Endodermal cell (in vitro differentiated cells): ENCODE measurements at regions not wholly inside any gene's neighbourhood (a gene's known extent, or its start where the extent isn't known, plus 50 kb on each side); places are given as distances from the start of the nearest gene placed in this dataset.

Experiments used
- DNase-seq: peaks from one replicate; pipeline ENCODE4 v3.0.0-alpha.2; 2017
- H3K27ac ChIP-seq: 2 replicates; pipeline ENCODE4 v1.5.1; 2013; ENCODE audit warnings: mild to moderate bottlenecking, low read depth, low read length, moderate library complexity
- H3K27me3 ChIP-seq: 2 replicates; pipeline ENCODE4 v1.6.1; 2013; ENCODE audit warnings: mild to moderate bottlenecking, low read length, moderate library complexity; ENCODE audit not compliant: insufficient read depth, control insufficient read depth, poor library complexity, severe bottlenecking
- H3K36me3 ChIP-seq: 2 replicates; pipeline ENCODE4 v1.7.0; 2013; ENCODE audit warnings: mild to moderate bottlenecking, low read length, moderate library complexity; ENCODE audit not compliant: control insufficient read depth, insufficient read depth
- H3K4me1 ChIP-seq: one replicate; pipeline ENCODE4 v1.7.0; 2013; ENCODE audit warnings: low read length; ENCODE audit not compliant: control insufficient read depth, insufficient read depth
- H3K4me3 ChIP-seq: 2 replicates; pipeline ENCODE4 v1.5.1; 2013; ENCODE audit warnings: mild to moderate bottlenecking, low read length, moderate library complexity
- H3K9ac ChIP-seq: 2 replicates; pipeline ENCODE4 v1.6.1; 2013; ENCODE audit warnings: mild to moderate bottlenecking, low read length, moderate library complexity; ENCODE audit not compliant: poor library complexity, severe bottlenecking; ENCODE audit errors: extremely low read depth
- H3K9me3 ChIP-seq: 2 replicates; pipeline ENCODE4 v1.6.1; 2013; ENCODE audit warnings: mild to moderate bottlenecking, low read length, moderate library complexity; ENCODE audit not compliant: control insufficient read depth
- H3K27ac Mint-ChIP-seq: 2 replicates; pipeline ENCODE4 v1.8.0; 2020; ENCODE audit warnings: mixed read lengths
- H3K27me3 Mint-ChIP-seq: 2 replicates; pipeline ENCODE4 v1.8.0; 2021; ENCODE audit warnings: mild to moderate bottlenecking, mixed read lengths; ENCODE audit not compliant: insufficient read depth
- H3K36me3 Mint-ChIP-seq: 2 replicates; pipeline ENCODE4 v1.8.0; 2020; ENCODE audit warnings: low read depth, mixed read lengths
- H3K4me1 Mint-ChIP-seq: 2 replicates; pipeline ENCODE4 v1.8.0; 2020; ENCODE audit warnings: mixed read lengths
- H3K4me3 Mint-ChIP-seq: 2 replicates; pipeline ENCODE4 v1.8.0; 2020; ENCODE audit warnings: mild to moderate bottlenecking, moderate library complexity, mixed read lengths
- H3K9me3 Mint-ChIP-seq: 2 replicates; pipeline ENCODE4 v1.8.0; 2020; ENCODE audit warnings: mild to moderate bottlenecking, mixed read lengths
- WGBS, 2 experiments: methylation state at CpG; one replicate each; pipeline versions ENCODE4 v1.1.5 to v1.1.7; 2013; ENCODE audit warnings: missing lambda C conversion rate in 2 of 2, mixed read lengths in 1 of 2; ENCODE audit not compliant: insufficient coverage in 1 of 2, insufficient read length in 1 of 2; 5-methylcytosine and 5-hydroxymethylcytosine counted together
- TF ChIP-seq, protein P1 (sequence below): fragments of 200-600 bp; sonication (generic); conservative IDR thresholded peaks from 2 replicates; pipeline ENCODE4 v1.5.0; 2021; ENCODE audit warnings: antibody characterized with exemption, mild to moderate bottlenecking

DNA sequence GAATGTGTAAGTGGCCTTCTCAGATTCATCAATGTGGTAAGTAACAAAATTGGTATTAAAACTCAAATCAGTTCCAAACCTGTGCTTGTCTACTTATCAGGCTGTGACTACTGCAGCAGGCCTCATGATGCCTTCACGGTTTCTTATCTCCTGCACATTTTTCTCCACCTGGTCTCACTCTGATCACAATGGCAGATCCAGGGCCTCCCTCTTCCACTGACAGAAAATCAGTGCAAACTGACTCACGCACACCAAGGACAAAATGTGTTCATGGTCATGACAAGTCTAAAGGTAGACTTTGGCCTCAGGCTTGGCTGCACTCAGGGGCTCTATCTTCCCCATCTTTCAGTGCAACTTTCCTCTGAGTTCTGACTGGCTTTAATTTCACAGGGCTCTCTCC is 56.7 kb upstream of the ATP1A1 start:
- no peaks in the 10 kb centered on the region for H3K36me3 Mint-ChIP-seq
- TF ChIP-seq, protein P1, sequence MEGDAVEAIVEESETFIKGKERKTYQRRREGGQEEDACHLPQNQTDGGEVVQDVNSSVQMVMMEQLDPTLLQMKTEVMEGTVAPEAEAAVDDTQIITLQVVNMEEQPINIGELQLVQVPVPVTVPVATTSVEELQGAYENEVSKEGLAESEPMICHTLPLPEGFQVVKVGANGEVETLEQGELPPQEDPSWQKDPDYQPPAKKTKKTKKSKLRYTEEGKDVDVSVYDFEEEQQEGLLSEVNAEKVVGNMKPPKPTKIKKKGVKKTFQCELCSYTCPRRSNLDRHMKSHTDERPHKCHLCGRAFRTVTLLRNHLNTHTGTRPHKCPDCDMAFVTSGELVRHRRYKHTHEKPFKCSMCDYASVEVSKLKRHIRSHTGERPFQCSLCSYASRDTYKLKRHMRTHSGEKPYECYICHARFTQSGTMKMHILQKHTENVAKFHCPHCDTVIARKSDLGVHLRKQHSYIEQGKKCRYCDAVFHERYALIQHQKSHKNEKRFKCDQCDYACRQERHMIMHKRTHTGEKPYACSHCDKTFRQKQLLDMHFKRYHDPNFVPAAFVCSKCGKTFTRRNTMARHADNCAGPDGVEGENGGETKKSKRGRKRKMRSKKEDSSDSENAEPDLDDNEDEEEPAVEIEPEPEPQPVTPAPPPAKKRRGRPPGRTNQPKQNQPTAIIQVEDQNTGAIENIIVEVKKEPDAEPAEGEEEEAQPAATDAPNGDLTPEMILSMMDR, result no peak

GRCh38 chr1:116318897-116319296 is 54.1 kb upstream of the ATP1A1 start:
- Mint-ChIP-seq H3K4me3 (no peak overlapping the region), H3K27me3 (no peaks in the 10 kb centered on the region), H3K36me3 (no peaks in the 10 kb centered on the region), H3K27ac (no peak overlapping the region), H3K9me3 (no peaks in the 10 kb centered on the region), H3K4me1 (peaks cover 5% of the 10 kb centered on the region)
- Histone ChIP-seq H3K27ac (no peak overlapping the region), H3K9ac (no peak overlapping the region), H3K27me3 (no peaks in the 10 kb centered on the region), H3K4me3 (no peak overlapping the region), H3K4me1 (no peaks in the 10 kb centered on the region), H3K9me3 (no peaks in the 10 kb centered on the region), H3K36me3 (no peaks in the 10 kb centered on the region)
- TF ChIP-seq, protein P1, result no peak
- WGBS, 2 experiments, result 90 to 92% methylated on average over 6 to 9 of the region's 9 CpGs
- no peak for DNase-seq

More for the DNA sequence above, 56.7 kb upstream of the ATP1A1 start:
- H3K27me3 ChIP-seq, result no peaks in the 10 kb centered on the region
- Mint-ChIP-seq H3K27ac (no peak overlapping the region), H3K9me3 (no peaks in the 10 kb centered on the region), H3K4me3 (no peak overlapping the region), H3K27me3 (no peaks in the 10 kb centered on the region), H3K4me1 (peaks cover 16% of the 10 kb centered on the region)
- DNase-seq, result no peak
- H3K4me1 ChIP-seq, result no peaks in the 10 kb centered on the region
- no peak overlapping the region for H3K4me3 ChIP-seq
- WGBS, 2 experiments, result 84 to 90% methylated on average over 2 of the region's 2 CpGs
- no peak overlapping the region for H3K9ac ChIP-seq
- H3K9me3 ChIP-seq, result no peaks in the 10 kb centered on the region
- H3K36me3 ChIP-seq, result no peaks in the 10 kb centered on the region
- H3K27ac ChIP-seq, result no peak overlapping the region

DNA sequence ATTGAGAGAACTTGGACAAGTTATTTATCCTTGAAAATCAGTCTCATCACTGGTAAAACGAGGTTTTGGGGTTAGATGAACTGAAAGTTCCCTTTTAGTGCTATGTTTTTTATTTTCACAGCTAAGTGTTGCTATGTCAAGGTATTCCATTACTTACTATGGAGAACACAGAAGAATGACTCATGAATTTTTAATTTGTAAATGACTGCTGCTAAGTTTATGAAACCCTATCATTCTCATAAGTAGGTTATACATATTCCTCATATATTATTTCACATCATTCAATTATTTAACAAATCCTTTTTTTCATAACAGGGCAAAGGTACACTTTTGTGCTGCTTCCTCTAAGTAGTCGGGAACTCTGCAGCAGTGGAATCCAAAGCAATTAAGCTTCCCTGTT is 52.2 kb upstream of the ATP1A1 start:
- DNase-seq, result no peak
- no peaks in the 10 kb centered on the region for H3K36me3 ChIP-seq
- WGBS, 2 experiments, result 86 to 100% methylated on average over 2 of the region's 2 CpGs
- no peaks in the 10 kb centered on the region for H3K27me3 ChIP-seq
- H3K9me3 ChIP-seq, result no peaks in the 10 kb centered on the region
- Mint-ChIP-seq H3K9me3 (no peaks in the 10 kb centered on the region), H3K27me3 (no peaks in the 10 kb centered on the region), H3K36me3 (no peaks in the 10 kb centered on the region), H3K27ac (no peak overlapping the region), H3K4me3 (no peak overlapping the region), H3K4me1 (peaks cover 11% of the 10 kb centered on the region)
- TF ChIP-seq, protein P1, result no peak
- no peak overlapping the region for H3K4me3 ChIP-seq
- no peak overlapping the region for H3K9ac ChIP-seq
- no peaks in the 10 kb centered on the region for H3K4me1 ChIP-seq
- H3K27ac ChIP-seq, result no peak overlapping the region
